Uterus (tissue), 3 donors: ENCODE measurements at regions not wholly inside any gene's neighbourhood (a gene's known extent, or its start where the extent isn't known, plus 50 kb on each side); places are given as distances from the start of the nearest gene placed in this dataset.

ENCODE experiments used
- DNase-seq, 2 donors: peaks; one replicate each; pipeline ENCODE4 v3.0.0-alpha.2; 2019 to 2020
- H3K27ac ChIP-seq, 2 donors: fragments of 200-600 bp; sonication (generic); 1 replicate in 1 of 2; 2 replicates in 1 of 2; pipeline ENCODE4 v1.5.1; 2016 to 2018
- H3K27me3 ChIP-seq, 2 donors: fragments of 200-600 bp; sonication (generic); one replicate each; pipeline ENCODE4 v1.5.1; 2018 to 2019; ENCODE audit warnings: control low read depth in 1 of 2
- H3K36me3 ChIP-seq, 2 donors: fragments of 200-600 bp; sonication (generic); one replicate each; pipeline ENCODE4 v1.5.1; 2019; ENCODE audit warnings: control low read depth in 1 of 2
- H3K4me1 ChIP-seq, 2 donors: fragments of 200-600 bp; sonication (generic); one replicate each; pipeline ENCODE4 v1.5.1; 2018 to 2019; ENCODE audit warnings: control low read depth in 1 of 2
- H3K4me3 ChIP-seq, 2 donors: fragments of 200-600 bp; sonication (generic); 1 replicate in 1 of 2; 2 replicates in 1 of 2; pipeline ENCODE4 v1.5.1; 2018 to 2019; ENCODE audit warnings: mild to moderate bottlenecking in 1 of 2
- H3K9me3 ChIP-seq, 2 donors: fragments of 200-600 bp; sonication (generic); one replicate each; pipeline ENCODE4 v1.5.1; 2019; ENCODE audit warnings: control low read depth in 1 of 2
- POLR2A ChIP-seq, 2 donors: fragments of 450-650 bp; IDR thresholded peaks; one replicate each; pipeline ENCODE4 v1.6.1; 2016; ENCODE audit warnings: antibody characterized with exemption in 2 of 2, mild to moderate bottlenecking in 1 of 2, moderate library complexity in 1 of 2
- intact Hi-C: fragments of 100-400 bp; cut with DNase I; formaldehyde crosslinking; loops from one replicate; pipeline ENCODE4 v1.15.1; 2023; ENCODE audit warnings: low total_unique reads
- TF ChIP-seq, protein P1 (sequence below), 4 experiments: fragments of 200-600 bp in 2 of 4; fragments of 450-650 bp in 2 of 4; sonication (generic) in 2 of 4; IDR thresholded peaks; one replicate each; pipeline ENCODE4 v1.5.1; 2016 to 2019; ENCODE audit warnings: antibody characterized with exemption in 4 of 4, mild to moderate bottlenecking in 2 of 4, moderate library complexity in 1 of 4
- donor health status: DM: yes; HTN: yes; CAD: no.

DNA sequence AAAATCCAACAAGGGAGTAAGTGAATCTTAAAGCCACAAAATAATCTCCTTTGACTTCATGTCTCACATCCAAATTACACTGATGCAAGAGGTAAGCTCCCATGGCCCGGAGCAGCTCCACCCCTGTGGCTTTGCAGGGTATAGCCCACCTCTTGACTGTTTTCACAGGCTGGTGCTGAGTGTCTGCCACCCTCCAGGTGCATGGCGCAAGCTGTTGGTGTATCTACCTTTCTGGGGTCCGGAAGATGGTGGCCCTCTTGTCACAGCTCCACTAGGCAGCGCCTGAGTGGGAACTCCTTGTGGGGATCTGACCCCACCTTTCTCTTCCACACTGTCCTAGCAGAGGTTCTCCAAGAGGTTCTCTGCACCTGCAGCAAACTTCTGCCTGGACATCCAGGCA is 1051.1 kb upstream of the CDH6 start:
- Histone ChIP-seq H3K27me3 (no peaks in the 10 kb centered on the region), H3K9me3 (no peaks in the 10 kb centered on the region), H3K27ac (no peak overlapping the region), H3K36me3 (no peaks in the 10 kb centered on the region), H3K4me1 (no peaks in the 10 kb centered on the region), H3K4me3 (no peak overlapping the region)
- no peak for TF ChIP-seq POLR2A (IDR thresholded peaks at IDR 0.05)
- TF ChIP-seq, protein P1, sequence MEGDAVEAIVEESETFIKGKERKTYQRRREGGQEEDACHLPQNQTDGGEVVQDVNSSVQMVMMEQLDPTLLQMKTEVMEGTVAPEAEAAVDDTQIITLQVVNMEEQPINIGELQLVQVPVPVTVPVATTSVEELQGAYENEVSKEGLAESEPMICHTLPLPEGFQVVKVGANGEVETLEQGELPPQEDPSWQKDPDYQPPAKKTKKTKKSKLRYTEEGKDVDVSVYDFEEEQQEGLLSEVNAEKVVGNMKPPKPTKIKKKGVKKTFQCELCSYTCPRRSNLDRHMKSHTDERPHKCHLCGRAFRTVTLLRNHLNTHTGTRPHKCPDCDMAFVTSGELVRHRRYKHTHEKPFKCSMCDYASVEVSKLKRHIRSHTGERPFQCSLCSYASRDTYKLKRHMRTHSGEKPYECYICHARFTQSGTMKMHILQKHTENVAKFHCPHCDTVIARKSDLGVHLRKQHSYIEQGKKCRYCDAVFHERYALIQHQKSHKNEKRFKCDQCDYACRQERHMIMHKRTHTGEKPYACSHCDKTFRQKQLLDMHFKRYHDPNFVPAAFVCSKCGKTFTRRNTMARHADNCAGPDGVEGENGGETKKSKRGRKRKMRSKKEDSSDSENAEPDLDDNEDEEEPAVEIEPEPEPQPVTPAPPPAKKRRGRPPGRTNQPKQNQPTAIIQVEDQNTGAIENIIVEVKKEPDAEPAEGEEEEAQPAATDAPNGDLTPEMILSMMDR (IDR thresholded peaks at IDR 0.05), result no peak
- no peak for DNase-seq
- intact Hi-C loops, result no loop called here

DNA sequence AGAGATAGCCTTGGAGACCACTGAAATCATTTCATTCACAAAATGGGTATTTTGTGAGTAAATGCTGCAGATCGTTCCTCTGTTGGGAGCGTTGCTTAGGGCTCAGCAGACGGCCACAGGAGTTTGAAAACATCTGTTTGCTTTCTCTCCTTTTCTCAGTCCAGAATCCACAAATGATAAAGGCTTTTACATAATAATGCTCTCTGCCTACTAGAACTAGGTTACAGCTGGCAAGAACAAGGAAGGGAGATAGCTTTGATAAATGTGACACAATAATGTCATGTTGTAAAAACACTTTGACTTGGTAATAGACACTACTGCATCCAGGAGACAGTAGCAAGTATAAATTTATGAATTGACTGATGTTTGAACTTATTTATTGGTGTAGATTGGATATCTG is 1072.4 kb upstream of the CDH6 start:
- DNase-seq, result no peak
- no peak for TF ChIP-seq POLR2A (IDR thresholded peaks at IDR 0.05)
- TF ChIP-seq, protein P1 (IDR thresholded peaks at IDR 0.05), result no peak
- H3K27me3 ChIP-seq, result no peaks in the 10 kb centered on the region
- H3K36me3 ChIP-seq, result no peaks in the 10 kb centered on the region
- no peak overlapping the region for H3K4me3 ChIP-seq
- intact Hi-C loops, result no loop called here
- no peaks in the 10 kb centered on the region for H3K9me3 ChIP-seq
- no peaks in the 10 kb centered on the region for H3K4me1 ChIP-seq
- H3K27ac ChIP-seq, result no peak overlapping the region

DNA sequence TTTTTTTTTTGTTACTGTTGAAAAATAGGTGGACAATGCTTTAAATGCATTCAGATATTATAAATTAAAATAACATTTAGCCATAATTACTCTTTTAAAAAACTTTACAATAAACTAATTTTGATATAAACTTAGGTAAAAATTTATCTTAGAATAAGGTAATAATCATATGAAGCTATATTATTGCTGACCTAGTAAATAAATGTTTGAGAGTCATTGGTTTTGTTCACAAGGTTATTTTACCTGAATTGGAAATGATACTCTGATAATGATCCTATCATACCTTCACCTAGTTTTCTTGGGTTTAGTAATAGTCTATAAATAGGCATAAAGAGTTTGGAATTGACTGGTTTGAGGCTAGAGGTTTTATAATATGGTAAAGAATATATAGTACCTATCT is 1076.4 kb upstream of the CDH6 start:
- H3K36me3 ChIP-seq, result no peaks in the 10 kb centered on the region
- H3K27ac ChIP-seq, result no peak overlapping the region
- no peaks in the 10 kb centered on the region for H3K9me3 ChIP-seq
- no peak for TF ChIP-seq POLR2A (IDR thresholded peaks at IDR 0.05)
- TF ChIP-seq, protein P1 (IDR thresholded peaks at IDR 0.05), result no peak
- intact Hi-C loops, result no loop called here
- H3K4me1 ChIP-seq, result no peaks in the 10 kb centered on the region
- H3K4me3 ChIP-seq, result no peak overlapping the region
- H3K27me3 ChIP-seq, result no peaks in the 10 kb centered on the region
- no peak for DNase-seq

DNA sequence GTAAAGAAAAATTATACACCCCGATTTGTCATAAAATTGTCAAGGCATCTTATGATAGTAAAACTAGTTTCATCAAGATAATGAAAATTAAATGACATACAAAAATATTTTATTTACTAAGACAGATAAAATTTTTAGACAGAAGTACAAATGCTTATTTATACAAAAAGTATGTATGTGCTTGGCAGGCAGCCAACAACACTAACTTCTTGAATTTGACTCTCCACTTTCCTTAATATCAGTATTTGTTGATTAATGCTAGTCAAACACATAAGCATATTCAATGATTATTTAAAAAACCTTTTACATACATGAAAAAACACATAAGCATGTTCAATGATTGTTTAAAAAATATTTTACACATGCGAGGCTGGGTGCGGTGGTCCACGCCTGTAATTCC is 1079.9 kb upstream of the CDH6 start:
- Histone ChIP-seq H3K4me1 (no peaks in the 10 kb centered on the region), H3K27me3 (no peaks in the 10 kb centered on the region), H3K36me3 (no peaks in the 10 kb centered on the region), H3K9me3 (no peaks in the 10 kb centered on the region), H3K4me3 (no peak overlapping the region), H3K27ac (no peak overlapping the region)
- intact Hi-C loops, result no loop called here
- DNase-seq, result no peak
- TF ChIP-seq, protein P1 (IDR thresholded peaks at IDR 0.05), result no peak
- no peak for TF ChIP-seq POLR2A (IDR thresholded peaks at IDR 0.05)

DNA sequence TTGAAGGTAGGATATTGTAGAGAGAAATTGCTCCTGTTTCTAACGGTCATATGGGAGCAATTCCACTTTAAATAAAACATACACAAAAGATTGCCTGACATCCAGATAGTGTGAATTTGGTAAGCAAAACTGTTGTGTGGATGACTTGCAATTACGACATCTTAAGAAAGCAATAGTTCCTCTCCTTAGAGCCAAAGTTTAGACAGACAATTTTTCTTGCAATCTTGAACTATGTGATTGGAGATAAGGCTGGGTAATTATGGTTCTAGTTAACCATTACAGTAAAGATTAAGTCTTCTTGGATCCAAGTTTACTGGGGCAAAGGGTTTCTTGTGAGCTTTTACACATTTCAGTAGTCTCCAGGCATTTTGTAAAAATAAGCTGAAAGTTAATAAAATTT is 1080.6 kb upstream of the CDH6 start:
- Histone ChIP-seq H3K27ac (no peak overlapping the region), H3K4me1 (no peaks in the 10 kb centered on the region), H3K27me3 (no peaks in the 10 kb centered on the region), H3K4me3 (no peak overlapping the region), H3K9me3 (no peaks in the 10 kb centered on the region), H3K36me3 (no peaks in the 10 kb centered on the region)
- TF ChIP-seq POLR2A (IDR thresholded peaks at IDR 0.05), result no peak
- TF ChIP-seq, protein P1 (IDR thresholded peaks at IDR 0.05), result no peak
- intact Hi-C loops, result no loop called here
- no peak for DNase-seq
